D721Med (cell line): ENCODE measurements at regions not wholly inside any gene's neighbourhood (a gene's known extent, or its start where the extent isn't known, plus 50 kb on each side); places are given as distances from the start of the nearest gene placed in this dataset.

ENCODE experiments used
- DNase-seq: peaks from one replicate; pipeline ENCODE4 v3.0.0; 2011; ENCODE audit warnings: low spot score; ENCODE audit not compliant: insufficient read length
- FAIRE-seq: peaks from 2 replicates; lab custom pipeline; 2011; peaks lifted over from hg19 to GRCh38; lab: Jason Lieb, UNC
- TF ChIP-seq, protein P1 (sequence below): IDR thresholded peaks from 2 replicates; pipeline ENCODE4 v1.5.1; 2012; ENCODE audit warnings: mild to moderate bottlenecking, control low read depth; ENCODE audit not compliant: insufficient read depth; ENCODE audit errors: missing control alignments

- TF ChIP-seq, protein P1, sequence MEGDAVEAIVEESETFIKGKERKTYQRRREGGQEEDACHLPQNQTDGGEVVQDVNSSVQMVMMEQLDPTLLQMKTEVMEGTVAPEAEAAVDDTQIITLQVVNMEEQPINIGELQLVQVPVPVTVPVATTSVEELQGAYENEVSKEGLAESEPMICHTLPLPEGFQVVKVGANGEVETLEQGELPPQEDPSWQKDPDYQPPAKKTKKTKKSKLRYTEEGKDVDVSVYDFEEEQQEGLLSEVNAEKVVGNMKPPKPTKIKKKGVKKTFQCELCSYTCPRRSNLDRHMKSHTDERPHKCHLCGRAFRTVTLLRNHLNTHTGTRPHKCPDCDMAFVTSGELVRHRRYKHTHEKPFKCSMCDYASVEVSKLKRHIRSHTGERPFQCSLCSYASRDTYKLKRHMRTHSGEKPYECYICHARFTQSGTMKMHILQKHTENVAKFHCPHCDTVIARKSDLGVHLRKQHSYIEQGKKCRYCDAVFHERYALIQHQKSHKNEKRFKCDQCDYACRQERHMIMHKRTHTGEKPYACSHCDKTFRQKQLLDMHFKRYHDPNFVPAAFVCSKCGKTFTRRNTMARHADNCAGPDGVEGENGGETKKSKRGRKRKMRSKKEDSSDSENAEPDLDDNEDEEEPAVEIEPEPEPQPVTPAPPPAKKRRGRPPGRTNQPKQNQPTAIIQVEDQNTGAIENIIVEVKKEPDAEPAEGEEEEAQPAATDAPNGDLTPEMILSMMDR: no peak
- no peak for DNase-seq
- no peak for FAIRE-seq
These were observed 321.3 kb upstream of the ARID1B start for GRCh38 chr6:156455847-156456246.

DNA sequence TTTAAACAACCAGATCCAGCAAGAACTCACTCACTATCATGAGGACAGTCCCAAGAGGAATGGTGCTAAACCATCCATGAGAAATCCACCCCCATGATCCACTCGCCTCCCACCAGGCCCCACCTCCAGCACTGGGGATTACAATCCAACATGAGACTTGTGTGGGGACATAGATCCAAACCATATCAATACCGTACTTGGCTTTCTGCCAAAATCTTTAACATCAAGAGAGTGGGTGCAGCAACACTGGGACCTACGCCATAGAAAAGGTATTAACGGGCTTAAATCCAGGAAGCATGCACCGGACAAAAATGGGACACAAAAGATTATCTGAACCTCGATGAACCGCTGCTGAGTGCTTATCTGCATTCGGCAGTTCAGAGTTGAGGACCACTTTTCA is 322.3 kb upstream of the ARID1B start:
- TF ChIP-seq, protein P1: no peak
- FAIRE-seq (no peak), DNase-seq (no peak)

DNA sequence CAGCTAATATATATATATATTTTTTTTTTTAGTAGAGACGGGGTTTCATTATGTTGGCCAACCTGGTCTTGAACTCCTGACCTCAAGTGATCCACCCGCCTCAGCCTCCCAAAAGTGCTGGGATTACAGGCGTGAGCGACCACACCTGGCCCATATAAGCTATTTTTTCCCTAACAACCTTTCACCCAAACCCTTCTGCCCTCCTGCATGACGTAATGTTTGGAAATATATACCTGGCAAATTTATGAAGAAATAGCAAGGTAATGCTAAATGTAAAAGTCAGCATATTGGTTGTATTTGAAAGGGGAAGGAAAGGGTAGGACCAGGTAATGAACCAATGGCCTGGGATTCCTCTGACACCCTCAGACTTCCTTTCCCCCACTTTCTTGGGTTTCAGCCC is 325.5 kb upstream of the ARID1B start:
- DNase-seq: no peak
- FAIRE-seq: no peak
- TF ChIP-seq, protein P1: no peak

DNA sequence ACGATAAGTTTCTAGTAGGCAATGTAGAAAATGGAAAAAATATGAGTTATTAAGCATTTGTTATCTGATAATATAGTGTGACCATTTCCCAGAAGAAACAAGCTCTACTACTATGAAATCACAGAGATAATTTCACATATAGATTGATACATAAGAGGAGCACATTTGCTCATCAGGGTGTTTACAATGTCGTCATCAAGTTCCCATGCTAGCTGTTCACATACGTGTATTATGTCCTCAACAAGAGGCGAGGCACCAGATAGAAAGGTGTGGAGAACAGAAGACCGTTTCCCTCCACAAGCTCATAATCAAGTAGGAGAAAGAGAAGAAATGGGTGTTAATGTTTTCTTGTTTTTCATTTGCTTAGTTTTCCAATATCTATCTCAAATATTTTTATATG is 326.1 kb upstream of the ARID1B start:
- DNase-seq: no peak

GRCh38 chr6:156450421-156450820 is 326.8 kb upstream of the ARID1B start:
- FAIRE-seq: no peak
- TF ChIP-seq, protein P1: no peak
- DNase-seq: no peak

More for the DNA sequence above, 326.1 kb upstream of the ARID1B start:
- FAIRE-seq: no peak
- TF ChIP-seq, protein P1: no peak

DNA sequence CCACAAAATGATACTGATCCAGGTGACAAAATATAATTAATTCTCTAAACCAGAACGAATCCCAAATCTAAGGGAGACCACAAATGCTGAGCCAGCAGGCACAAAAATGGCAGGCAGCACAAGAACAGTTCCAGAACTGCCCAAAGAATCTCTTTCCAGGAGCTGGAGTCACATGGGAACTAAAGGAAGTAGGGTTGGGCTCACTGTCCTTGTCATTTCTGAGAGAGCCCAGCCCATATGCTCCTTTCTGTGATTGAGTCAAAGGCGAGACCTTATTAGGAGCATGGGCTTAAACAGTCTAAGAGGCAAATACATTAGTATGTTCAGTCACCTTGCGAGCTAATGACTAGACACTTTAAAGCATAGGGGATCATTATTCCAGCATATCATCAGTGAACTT is 327.6 kb upstream of the ARID1B start:
- FAIRE-seq: no peak
- TF ChIP-seq, protein P1: no peak

DNA sequence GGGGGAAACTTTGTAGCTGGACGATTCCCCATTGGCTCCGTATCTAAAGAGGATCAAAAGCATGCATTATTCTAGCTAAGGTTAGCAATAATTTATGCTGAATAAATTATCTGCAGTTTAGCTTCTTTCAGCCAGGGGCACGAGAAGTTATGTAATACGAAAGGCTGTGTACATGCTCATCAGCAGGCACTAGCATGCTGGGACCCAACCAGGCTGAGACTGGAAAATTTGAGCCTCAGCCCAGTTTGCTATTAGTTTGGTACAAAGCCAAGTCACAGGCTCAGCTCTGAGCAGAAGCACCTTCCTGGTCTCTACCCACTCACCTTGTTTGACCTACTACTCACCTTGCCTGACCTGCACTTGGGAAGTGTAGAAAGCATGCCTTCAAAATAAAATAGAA is 328.1 kb upstream of the ARID1B start:
- TF ChIP-seq, protein P1: no peak
- FAIRE-seq (no peak), DNase-seq (no peak)

More for the DNA sequence above, 327.6 kb upstream of the ARID1B start:
- no peak for DNase-seq
